ENCODE measurements at regions not wholly inside any gene's neighbourhood (a gene's known extent, or its start where the extent isn't known, plus 50 kb on each side); places are given as distances from the start of the nearest gene placed in this dataset.

GRCh38 chr6:122078481-122078880, 321.0 kb upstream of the HSF2 start:
- H2AFZ ChIP-seq (ENCODE audit: low read length) = no peak overlapping the region
- no peak overlapping the region for H3K4me2 ChIP-seq (ENCODE audit: insufficient read depth, insufficient read length, low read length)
- DNase-seq = no peak
- H3K27me3 ChIP-seq (ENCODE audit: insufficient read depth, low read length) = no peaks in the 10 kb centered on the region
- H3K56ac ChIP-seq (ENCODE audit: insufficient read length, low read depth, low read length) = no peak overlapping the region
- no peak overlapping the region for H2AK5ac ChIP-seq (ENCODE audit: insufficient read length, low read length)
- H4K91ac ChIP-seq (ENCODE audit: insufficient read length, low read depth, low read length) = no peak overlapping the region
- H3K9ac ChIP-seq (ENCODE audit: extremely low read depth, insufficient read length, low read length) = no peak overlapping the region
- Mint-ChIP-seq H3K4me1 (peaks cover 14% of the 10 kb centered on the region in 2 experiments), H3K4me3 (no peak overlapping the region), H3K9me3 (no peaks in the 10 kb centered on the region), H3K27ac (no peak overlapping the region), H3K27me3 (ENCODE audit: low read depth) (no peaks in the 10 kb centered on the region), H3K36me3 (ENCODE audit: insufficient read depth in 1 of 3, low read depth in 3 of 3) (no peaks in the 10 kb centered on the region)
- TF ChIP-seq, protein P1, sequence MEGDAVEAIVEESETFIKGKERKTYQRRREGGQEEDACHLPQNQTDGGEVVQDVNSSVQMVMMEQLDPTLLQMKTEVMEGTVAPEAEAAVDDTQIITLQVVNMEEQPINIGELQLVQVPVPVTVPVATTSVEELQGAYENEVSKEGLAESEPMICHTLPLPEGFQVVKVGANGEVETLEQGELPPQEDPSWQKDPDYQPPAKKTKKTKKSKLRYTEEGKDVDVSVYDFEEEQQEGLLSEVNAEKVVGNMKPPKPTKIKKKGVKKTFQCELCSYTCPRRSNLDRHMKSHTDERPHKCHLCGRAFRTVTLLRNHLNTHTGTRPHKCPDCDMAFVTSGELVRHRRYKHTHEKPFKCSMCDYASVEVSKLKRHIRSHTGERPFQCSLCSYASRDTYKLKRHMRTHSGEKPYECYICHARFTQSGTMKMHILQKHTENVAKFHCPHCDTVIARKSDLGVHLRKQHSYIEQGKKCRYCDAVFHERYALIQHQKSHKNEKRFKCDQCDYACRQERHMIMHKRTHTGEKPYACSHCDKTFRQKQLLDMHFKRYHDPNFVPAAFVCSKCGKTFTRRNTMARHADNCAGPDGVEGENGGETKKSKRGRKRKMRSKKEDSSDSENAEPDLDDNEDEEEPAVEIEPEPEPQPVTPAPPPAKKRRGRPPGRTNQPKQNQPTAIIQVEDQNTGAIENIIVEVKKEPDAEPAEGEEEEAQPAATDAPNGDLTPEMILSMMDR (conservative IDR thresholded peaks at IDR 0.05) = no peak
- H3T11ph ChIP-seq (ENCODE audit: low read length) = no peak overlapping the region
- no peak overlapping the region for H2BK12ac ChIP-seq (ENCODE audit: insufficient read length, low read depth, low read length)
- H3K23ac ChIP-seq (ENCODE audit: insufficient read length, low read depth, low read length) = no peak overlapping the region
- no peak overlapping the region for H4K5ac ChIP-seq (ENCODE audit: insufficient read length, low read depth, low read length)
- H4K20me1 ChIP-seq (ENCODE audit: control insufficient read depth, insufficient read depth, insufficient read length) = no peaks in the 10 kb centered on the region
- no peaks in the 10 kb centered on the region for H3K9me3 ChIP-seq (ENCODE audit: control insufficient read depth, low read depth, low read length)
- no peaks in the 10 kb centered on the region for H3K23me2 ChIP-seq (ENCODE audit: insufficient read length, low read depth, low read length, poor library complexity, severe bottlenecking)
- no peak overlapping the region for H2BK5ac ChIP-seq (ENCODE audit: insufficient read length, low read length)
- H3K79me2 ChIP-seq (ENCODE audit: insufficient read depth, low read length) = no peaks in the 10 kb centered on the region
- H3K4me1 ChIP-seq (ENCODE audit: insufficient read depth, low read length) = peaks cover 3% of the 10 kb centered on the region
- H2BK15ac ChIP-seq (ENCODE audit: low read depth, low read length) = no peak overlapping the region
- H3K79me1 ChIP-seq (ENCODE audit: insufficient read depth, low read depth, low read length, poor library complexity, severe bottlenecking) = no peaks in the 10 kb centered on the region
- no peak overlapping the region for H3K4ac ChIP-seq (ENCODE audit: low read depth, low read length)
- no peak overlapping the region for H2BK20ac ChIP-seq (ENCODE audit: low read depth, low read length, poor library complexity, severe bottlenecking)
- no CpG with 5 or more reads among the region's 4 CpGs for WGBS (ENCODE audit: extremely low coverage, insufficient read length, low lambda C conversion rate)
- no peak overlapping the region for H3K27ac ChIP-seq (ENCODE audit: insufficient read length, low read depth, low read length)
- H4K8ac ChIP-seq (replicated peaks; ENCODE audit: insufficient read length, low read depth, low read length) = no peak overlapping the region
- H3K14ac ChIP-seq (ENCODE audit: insufficient read depth, low read length) = no peak overlapping the region
- no peak overlapping the region for H2BK120ac ChIP-seq (ENCODE audit: low read depth, low read length, poor library complexity, severe bottlenecking)
- no peak overlapping the region for H3K18ac ChIP-seq (ENCODE audit: insufficient read length, low read depth, low read length)

Measured in H9 (cell line).